SK-N-SH (cell line): ENCODE measurements at regions not wholly inside any gene's neighbourhood (a gene's known extent, or its start where the extent isn't known, plus 50 kb on each side); places are given as distances from the start of the nearest gene placed in this dataset.

ENCODE experiments used
- CTCF ChIP-seq: fragments of 200-600 bp; sonication (generic); IDR thresholded peaks from 2 replicates; pipeline ENCODE4 v1.6.1; 2017; ENCODE audit warnings: antibody characterized with exemption, mild to moderate bottlenecking, moderate library complexity
- ELF1 ChIP-seq: IDR thresholded peaks from 2 replicates; pipeline ENCODE4 v1.4.0; 2012
- FOSL2 ChIP-seq: IDR thresholded peaks from 2 replicates; pipeline ENCODE4 v1.4.0; 2012; ENCODE audit warnings: low read depth, mild to moderate bottlenecking, moderate library complexity, borderline replicate concordance
- MAX ChIP-seq: IDR thresholded peaks from 2 replicates; pipeline ENCODE4 v1.4.0; 2012; ENCODE audit warnings: low read depth
- MXI1 ChIP-seq: IDR thresholded peaks from 2 replicates; pipeline ENCODE4 v1.6.1; 2012; ENCODE audit warnings: mild to moderate bottlenecking, low read depth, low read length, improper control_type of control experiment
- RAD21 ChIP-seq: IDR thresholded peaks from 2 replicates; pipeline ENCODE4 v1.6.1; 2012; ENCODE audit warnings: mild to moderate bottlenecking, low read length
- REST ChIP-seq: IDR thresholded peaks from 2 replicates; pipeline ENCODE4 v1.6.1; 2012; ENCODE audit warnings: mild to moderate bottlenecking, low read depth, low read length, moderate library complexity
- SMC3 ChIP-seq: IDR thresholded peaks from 2 replicates; pipeline ENCODE4 v1.6.1; 2012; ENCODE audit warnings: low read depth, low read length, improper control_type of control experiment
- TAF1 ChIP-seq: IDR thresholded peaks from 2 replicates; pipeline ENCODE4 v1.6.1; 2012; ENCODE audit warnings: low read depth, mild to moderate bottlenecking, low read length, moderate library complexity, borderline replicate concordance
- TCF12 ChIP-seq: IDR thresholded peaks from 2 replicates; pipeline ENCODE4 v1.4.0; 2012
- YY1 ChIP-seq: IDR thresholded peaks from 2 replicates; pipeline ENCODE4 v1.4.0; 2012; ENCODE audit warnings: low read depth, mild to moderate bottlenecking
- TF ChIP-seq, protein P1 (sequence below): IDR thresholded peaks from 2 replicates; pipeline ENCODE4 v1.4.0; 2012; ENCODE audit warnings: low read depth, borderline replicate concordance

DNA sequence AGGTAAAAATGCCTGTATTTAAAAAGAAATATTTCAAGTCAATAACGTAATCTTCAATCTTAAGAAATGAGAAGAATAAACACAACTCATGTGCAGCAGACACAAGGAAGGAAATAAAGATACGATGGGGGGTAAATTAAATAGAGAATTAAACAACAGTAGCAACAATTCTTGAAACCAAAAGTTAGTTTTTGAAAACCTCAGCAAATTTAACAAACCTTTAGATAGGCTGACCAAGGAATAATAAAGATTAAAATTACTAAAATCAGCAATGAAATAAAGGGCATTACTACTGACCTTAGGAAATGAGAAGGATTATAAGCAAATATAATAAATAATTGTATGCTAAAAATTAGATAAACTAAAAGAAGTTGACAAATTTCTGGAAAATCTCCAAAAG, 178.9 kb downstream of the RTP5 start:
- TF ChIP-seq MXI1 (no peak), YY1 (no peak), ELF1 (no peak), CTCF (no peak), REST (no peak), TCF12 (no peak), MAX (no peak), TAF1 (no peak), SMC3 (no peak), RAD21 (no peak), FOSL2 (no peak)
- TF ChIP-seq, protein P1, sequence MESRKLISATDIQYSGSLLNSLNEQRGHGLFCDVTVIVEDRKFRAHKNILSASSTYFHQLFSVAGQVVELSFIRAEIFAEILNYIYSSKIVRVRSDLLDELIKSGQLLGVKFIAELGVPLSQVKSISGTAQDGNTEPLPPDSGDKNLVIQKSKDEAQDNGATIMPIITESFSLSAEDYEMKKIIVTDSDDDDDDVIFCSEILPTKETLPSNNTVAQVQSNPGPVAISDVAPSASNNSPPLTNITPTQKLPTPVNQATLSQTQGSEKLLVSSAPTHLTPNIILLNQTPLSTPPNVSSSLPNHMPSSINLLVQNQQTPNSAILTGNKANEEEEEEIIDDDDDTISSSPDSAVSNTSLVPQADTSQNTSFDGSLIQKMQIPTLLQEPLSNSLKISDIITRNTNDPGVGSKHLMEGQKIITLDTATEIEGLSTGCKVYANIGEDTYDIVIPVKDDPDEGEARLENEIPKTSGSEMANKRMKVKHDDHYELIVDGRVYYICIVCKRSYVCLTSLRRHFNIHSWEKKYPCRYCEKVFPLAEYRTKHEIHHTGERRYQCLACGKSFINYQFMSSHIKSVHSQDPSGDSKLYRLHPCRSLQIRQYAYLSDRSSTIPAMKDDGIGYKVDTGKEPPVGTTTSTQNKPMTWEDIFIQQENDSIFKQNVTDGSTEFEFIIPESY: no peak
